HG03060 (cell line): ENCODE measurements at regions not wholly inside any gene's neighbourhood (a gene's known extent, or its start where the extent isn't known, plus 50 kb on each side); places are given as distances from the start of the nearest gene placed in this dataset.
"Not testable (repeated sequence)": the region's sequence is repeated elsewhere in the genome, so short reads cannot be mapped to it uniquely, and the experiment has no call there.

ENCODE experiments used
- ATAC-seq: cut with Tn5 transposase; IDR thresholded peaks from one replicate; pipeline ENCODE4 v1.9.1; 2021; ENCODE audit warnings: low read depth, moderate number of reproducible peaks; ENCODE audit not compliant: unreplicated experiment

- ATAC-seq: no peak
These were observed 247.7 kb downstream of the PDCD6IP start for GRCh38 chr3:34046154-34046553.

DNA sequence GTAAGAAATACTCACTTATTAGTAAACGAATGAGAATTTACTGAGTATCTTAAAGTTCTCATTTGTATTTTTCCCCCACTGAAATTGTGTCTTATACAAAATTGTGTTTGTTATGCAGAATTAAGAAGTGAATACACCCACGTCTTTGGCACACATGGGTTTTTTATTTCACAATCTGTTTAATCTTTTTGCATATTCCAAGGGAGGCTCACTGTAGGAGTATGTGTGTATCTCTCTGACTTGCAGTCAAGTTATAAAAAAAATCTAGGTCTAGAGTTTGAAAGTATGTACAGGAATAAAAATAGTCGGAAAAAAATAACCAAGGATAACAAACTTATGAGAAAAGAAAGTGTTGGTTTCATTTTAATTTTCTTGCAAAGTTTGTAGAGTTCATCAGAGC is 255.2 kb downstream of the PDCD6IP start:
- ATAC-seq: no peak

DNA sequence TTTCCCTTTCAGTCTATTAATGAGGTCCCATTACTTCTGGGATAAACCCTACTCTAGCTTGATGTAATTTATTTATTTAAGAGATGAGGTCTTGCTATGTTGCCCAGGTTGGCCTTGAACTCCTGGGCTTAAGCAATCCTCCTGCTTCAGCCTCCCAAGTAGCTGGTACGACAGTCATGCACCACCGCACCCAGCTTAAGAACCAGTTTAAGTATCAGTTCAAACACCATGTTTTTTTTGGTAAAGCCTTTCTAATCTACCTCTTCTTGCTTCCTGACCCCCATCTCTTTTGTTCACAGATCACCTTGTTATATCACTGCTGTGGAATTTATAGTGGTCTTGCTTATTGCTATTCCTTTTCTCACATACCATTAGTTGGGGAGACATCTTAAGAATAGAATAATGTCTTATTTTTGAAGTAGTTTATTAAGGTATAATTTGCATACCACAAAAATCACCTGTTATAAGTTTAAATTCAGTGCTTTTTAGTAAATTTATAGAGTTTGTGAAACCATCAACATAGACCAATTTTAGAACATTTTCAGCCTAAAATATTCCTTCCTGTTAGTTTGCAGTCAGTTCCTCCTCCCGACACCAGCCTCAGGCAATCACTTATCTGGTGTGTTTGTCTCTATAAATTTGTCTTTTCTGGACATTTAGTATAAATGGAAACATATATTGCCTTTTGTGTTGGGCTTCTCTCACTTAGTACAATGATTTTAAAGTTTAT is 257.9 kb downstream of the PDCD6IP start:
- peak; percentile 7 for ATAC-seq

GRCh38 chr3:34056951-34057390 is 258.5 kb downstream of the PDCD6IP start:
- peak; percentile 95 for ATAC-seq

DNA sequence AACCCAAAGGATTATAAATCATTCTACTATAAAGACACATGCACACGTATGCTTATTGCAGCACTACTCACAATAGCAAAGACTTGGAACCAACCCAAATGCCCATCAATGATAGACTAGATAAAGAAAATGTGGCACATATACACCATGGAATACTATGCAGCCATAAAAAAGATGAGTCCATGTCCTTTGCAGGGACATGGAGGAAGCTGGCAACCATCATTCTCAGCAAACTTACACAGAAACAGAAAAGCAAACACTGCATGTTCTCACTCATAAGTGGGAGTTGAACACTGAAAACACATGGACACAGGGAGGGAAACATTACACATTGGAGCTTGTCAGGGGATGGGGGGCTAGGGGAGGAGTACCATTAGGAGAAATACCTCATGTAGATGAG is 262.6 kb downstream of the PDCD6IP start:
- not testable (repeated sequence) for ATAC-seq

GRCh38 chr3:34065901-34066300 is 267.5 kb downstream of the PDCD6IP start:
- ATAC-seq: no peak

GRCh38 chr3:34066328-34066727 is 267.9 kb downstream of the PDCD6IP start:
- no peak for ATAC-seq

DNA sequence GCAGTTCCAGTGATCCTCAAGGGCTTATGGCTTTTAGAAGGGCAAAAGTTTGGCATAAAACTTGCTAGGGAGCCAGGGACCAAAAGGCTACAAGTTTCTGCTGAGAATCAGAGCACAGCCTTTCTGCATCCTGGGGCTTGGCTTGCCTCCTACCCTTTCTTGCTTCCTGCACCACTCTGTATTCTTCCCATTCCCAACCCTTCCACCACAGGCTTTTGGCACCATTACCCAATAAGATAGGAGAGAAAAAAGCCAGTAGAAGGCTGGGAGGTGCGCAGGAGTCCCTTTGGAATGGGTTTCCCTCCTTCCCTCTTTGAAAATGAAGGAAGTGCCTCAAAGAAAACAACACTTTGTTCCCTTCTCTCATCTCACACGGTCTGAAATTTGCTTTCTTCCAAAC is 268.6 kb downstream of the PDCD6IP start:
- no peak for ATAC-seq

DNA sequence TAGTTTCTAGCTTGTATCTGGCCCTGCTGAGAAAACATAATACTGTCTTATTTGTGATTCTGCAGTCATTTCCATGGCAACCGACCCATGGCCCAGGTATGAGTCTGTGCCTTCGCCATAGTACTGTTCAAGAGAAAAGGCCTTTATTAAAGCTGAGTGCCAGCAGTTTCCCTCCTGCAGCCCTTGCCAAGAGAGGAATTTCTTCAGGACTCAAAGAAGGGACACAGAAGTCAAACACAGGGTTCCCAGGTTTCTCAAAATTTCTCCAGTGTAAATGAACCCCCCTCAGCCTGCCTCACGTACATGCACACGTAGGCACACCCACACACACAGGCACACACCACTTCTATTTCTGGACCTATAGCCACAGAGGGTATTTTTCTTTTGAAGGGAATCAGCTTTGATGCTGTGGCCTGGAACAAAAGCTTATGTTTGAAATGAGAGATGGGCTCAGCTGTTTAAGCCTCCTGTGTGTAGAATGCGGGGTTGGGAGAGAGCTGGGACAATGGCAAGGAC is 269.2 kb downstream of the PDCD6IP start:
- peak; percentile 36 for ATAC-seq

GRCh38 chr3:34068505-34068904 is 270.1 kb downstream of the PDCD6IP start:
- no peak for ATAC-seq

- no peak for ATAC-seq
These were observed 272.6 kb downstream of the PDCD6IP start for GRCh38 chr3:34070831-34071585.

DNA sequence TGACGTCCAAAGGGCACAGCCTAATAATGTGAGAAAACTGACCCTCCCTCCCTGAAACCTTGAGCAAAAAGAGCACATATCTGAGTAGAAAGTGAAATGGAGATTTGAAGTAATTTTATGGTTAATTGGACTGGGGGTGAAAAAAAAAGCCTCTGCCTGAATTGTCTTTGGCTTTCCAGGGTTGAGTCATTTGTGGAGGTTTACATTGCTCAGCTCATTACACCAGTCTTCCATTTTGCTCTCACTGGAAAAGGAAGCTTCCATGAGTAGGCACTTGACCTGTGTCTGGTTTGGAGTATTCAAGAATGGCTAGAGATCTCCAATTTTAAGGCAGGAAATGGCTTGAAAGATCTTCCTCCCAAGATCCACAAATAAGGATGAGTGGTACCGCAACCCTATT is 273.9 kb downstream of the PDCD6IP start:
- ATAC-seq: no peak

GRCh38 chr3:34073111-34073510 is 274.7 kb downstream of the PDCD6IP start:
- ATAC-seq: no peak

DNA sequence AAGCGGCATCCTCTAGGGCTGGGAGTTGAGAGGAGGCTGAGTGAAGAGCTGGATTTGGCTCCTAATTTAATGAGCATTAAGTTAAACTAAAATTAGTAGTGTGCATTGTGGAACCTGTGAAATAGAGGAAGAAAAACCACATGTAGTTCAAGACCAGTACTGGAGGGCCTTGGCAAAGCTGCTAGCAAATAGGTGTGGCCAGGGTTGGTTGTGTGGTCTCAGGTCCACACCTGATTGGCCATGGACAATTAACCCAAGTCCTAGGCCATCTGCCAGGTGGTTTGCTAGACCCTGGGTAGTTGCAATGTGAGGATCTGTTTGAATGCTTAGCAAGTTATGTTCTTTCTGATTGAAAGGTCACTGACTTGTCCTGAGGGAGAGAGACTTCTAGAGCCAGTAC is 275.5 kb downstream of the PDCD6IP start:
- ATAC-seq: peak; percentile 31

DNA sequence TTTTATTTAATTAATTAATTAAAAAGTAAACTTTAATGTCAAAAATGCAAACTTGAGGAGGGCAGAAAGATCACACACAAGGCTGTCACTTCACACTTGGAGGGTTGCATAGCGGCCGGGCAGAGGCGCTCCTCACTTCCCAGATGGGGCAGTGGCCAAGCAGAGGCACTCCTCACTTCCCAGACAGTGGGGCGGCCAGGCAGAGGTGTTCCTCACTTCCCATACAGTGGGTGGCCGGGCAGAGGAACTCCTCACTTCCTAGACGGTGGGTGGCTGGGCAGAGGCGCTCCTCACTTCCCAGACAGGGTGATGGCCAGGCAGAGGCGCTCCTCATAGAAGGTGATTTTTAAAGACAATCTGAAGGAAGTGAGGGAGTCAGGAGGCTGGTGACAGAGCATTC is 277.5 kb downstream of the PDCD6IP start:
- ATAC-seq: no peak

DNA sequence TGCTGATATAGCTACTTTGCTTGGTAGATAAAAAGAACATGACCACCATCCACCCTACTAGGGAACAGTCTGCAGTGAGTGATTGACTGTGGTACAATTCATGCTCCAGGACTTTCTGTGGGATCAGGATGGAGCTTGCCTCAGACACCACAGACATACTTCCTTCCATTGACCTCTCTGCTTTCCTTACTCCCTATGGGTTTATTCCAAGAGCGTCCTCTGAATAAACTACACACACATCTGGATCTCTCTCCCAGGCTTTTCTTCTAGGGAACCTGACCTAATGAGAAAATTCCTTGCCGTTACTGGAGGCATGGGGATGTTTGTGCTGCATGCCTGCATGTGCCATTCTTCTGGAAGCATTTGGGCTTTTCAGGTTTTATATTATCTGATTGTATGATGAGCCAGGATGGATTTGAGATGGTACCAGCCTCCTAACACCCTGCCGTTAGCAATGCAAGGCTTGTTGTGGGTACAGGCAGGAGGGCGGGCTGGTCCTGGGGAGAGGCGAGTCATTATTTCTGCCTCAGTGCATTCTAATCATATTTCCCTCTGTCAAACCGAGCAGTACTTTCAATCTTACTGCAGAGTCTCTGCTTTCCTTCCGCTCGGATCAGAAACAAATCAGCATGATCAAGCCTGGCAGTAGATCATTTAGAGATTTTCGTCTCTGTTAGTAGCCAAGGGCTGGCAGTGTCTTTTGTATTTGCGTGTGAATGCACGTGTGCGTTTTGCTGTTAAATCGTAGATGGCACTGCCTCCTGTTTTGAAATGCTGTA is 279.2 kb downstream of the PDCD6IP start:
- ATAC-seq: peak; percentile 91

GRCh38 chr3:34078418-34078817 is 280.0 kb downstream of the PDCD6IP start:
- no peak for ATAC-seq

DNA sequence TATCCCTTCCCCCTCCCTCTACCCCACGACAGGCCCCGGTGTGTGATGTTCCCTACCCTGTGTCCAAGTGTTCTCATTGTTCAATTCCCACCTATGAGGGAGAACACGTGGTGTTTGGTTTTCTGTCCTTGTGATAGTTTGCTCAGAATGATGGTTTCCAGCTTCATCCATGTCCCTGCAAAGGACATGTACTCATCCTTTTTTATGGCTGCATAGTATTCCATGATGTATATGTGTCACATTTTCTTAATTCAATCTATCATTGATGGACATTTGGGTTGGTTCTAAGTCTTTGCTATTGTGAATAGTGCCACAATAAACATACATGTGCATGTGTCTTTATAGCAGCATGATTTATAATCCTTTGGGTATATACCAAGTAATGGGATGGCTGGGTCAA is 281.4 kb downstream of the PDCD6IP start:
- not testable (repeated sequence) for ATAC-seq

DNA sequence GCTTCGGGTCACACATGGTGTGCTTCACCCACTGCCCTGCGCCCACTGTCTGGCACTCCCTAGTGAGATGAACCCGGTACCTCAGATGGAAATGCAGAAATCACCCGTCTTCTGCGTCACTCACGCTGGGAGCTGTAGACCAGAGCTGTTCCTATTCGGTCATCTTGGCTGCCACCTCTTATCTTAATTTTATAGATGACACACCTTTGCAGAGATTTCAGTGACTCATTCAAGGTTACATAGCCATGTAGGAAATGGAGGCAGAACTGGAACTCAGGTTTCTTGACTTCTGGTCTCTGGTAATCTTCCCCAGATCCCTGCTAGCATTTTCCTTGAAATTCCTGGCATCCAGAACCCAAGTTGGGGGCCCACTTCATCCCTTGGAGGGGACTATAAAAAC is 291.9 kb downstream of the PDCD6IP start:
- ATAC-seq: not testable (repeated sequence)

DNA sequence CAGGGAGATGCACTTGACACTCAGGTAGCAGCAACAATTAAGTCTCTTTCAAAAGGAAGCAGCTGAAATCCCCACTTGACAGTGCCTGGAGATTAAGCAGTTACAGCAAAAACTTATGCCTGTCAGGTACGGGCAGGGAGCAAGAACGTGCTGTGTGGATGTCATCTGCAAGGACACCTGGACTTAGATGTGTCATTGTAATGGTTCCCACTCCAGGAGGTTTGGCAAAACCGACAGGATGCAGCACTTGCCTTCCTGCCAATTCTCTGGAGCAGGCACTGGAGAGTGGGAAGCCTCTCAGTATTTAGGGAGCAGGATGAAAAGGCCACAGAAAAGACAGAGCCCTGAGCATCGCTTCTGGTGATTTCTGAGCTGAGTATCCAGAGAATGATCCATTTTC is 292.4 kb downstream of the PDCD6IP start:
- no peak for ATAC-seq

DNA sequence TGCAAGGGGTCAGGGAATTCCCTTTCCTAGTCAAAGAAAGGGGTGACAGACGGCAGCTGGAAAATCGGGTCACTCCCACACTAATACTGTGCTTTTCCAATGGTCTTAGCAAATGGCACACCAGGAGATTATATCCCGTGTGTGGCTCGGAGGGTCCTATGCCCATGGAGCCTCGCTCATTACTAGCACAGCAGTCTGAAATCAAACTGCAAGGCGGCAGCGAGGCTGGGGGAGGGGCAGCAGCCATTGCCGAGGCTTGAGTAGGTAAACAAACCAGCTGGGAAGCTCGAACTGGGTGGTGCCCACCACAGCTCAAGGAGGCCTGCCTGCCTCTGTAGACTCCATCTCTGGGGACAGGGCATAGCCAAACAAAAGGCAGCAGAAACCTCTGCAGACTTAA is 295.9 kb downstream of the PDCD6IP start:
- not testable (repeated sequence) for ATAC-seq
